PC-3 (cell line): ENCODE measurements at regions not wholly inside any gene's neighbourhood (a gene's known extent, or its start where the extent isn't known, plus 50 kb on each side); places are given as distances from the start of the nearest gene placed in this dataset.

Source experiments
- CTCF ChIP-seq: fragments of 300-600 bp; sonication (generic); conservative IDR thresholded peaks from 2 replicates; pipeline ENCODE4 v1.5.1; 2017; ENCODE audit warnings: antibody characterized with exemption, low read depth, mild to moderate bottlenecking, low read length
- EZH2 ChIP-seq: fragments of 300-600 bp; sonication (generic); IDR thresholded peaks from one replicate; pipeline ENCODE4 v1.6.1; 2017; ENCODE audit warnings: antibody characterized with exemption, mild to moderate bottlenecking, low read length; ENCODE audit not compliant: unreplicated experiment

GRCh38 chr5:68886814-68887213 is 207.0 kb upstream of the SLC30A5 start:
- TF ChIP-seq EZH2 (no peak), CTCF (no peak)
